SW 1271 (cell line): ENCODE measurements at regions not wholly inside any gene's neighbourhood (a gene's known extent, or its start where the extent isn't known, plus 50 kb on each side); places are given as distances from the start of the nearest gene placed in this dataset.

Experiments
- DNase-seq, 2 experiments: peaks; one replicate each; lab custom pipeline; 2025; lab: John Stamatoyannopoulos, UW

- peak in 1 of 2 experiments; percentile 73 for DNase-seq
These were observed 178.3 kb upstream of the KLF14 start for GRCh38 chr7:130912082-130912861.

- DNase-seq = peak; percentile 97 to 98
These were observed 179.0 kb upstream of the KLF14 start for GRCh38 chr7:130912862-130913638.

- DNase-seq = no peak
These were observed 179.9 kb upstream of the KLF14 start for GRCh38 chr7:130913639-130914553.

GRCh38 chr7:130914554-130915294 lies 180.7 kb upstream of the KLF14 start:
- DNase-seq = no peak

DNA sequence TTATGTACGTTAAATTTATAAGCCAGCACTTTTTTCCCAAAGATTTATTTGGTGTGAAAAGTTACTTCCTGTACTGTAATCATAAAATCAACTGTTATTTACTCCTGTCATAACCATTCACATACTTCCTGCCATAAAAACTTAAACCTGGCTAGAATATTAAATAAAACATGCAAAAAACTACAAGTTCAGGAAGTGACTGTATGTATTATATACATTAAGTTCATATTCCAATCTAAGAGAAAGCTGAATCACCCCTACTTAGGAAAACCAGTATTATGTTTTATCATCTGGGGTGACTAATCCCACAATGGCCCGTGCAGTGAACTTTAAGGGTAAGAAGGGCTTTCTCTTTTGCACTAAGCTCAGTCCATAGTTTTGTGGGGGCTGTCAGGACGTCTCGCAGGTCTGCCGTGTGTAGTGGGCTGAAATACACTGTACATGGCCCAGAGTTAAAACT lies 183.7 kb upstream of the KLF14 start:
- DNase-seq = no peak

DNA sequence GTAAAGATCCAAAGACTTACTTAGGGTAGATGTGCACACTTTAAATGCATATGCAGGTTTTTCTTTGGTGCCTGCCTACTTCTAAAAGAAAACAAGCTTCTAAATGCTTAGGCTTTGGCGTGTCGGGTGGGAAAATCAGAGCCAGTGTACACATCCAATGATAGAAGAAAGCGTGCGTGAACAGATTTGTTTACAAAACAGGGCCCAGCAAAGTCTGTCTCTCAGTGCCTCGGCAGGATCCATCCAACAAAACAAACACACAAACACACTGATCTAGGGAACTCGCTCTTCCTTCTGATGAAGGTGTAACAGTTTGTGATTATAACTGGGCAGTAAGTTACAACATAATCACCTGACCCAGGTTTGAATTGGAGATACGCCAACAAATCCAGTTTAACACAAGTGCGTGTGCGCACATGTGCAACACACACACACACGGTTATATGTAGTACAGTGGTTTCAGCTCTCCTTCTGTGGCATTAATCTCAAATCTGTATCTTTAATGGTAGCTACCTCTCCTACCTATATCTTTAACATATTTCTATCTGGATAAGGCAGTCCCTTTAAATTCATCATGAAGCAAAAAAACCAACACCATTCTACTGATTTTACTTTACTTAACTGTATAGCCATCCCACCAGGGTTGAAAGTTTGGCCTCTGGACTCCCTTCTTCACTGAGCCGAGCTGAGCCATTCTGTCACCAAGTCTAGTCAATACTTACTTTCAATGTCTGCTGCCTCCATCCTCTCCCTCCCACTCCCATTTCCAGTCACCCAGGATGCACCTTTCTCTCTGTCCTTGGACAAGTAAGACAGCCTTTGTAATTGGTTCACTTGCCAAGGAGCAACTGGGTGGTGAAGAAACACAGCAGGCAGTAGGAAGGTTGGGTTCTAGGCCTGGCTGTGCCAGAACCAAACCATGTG lies 184.4 kb upstream of the KLF14 start:
- DNase-seq = no peak

GRCh38 chr7:130919316-130920103 lies 185.5 kb upstream of the KLF14 start:
- DNase-seq = no peak

DNA sequence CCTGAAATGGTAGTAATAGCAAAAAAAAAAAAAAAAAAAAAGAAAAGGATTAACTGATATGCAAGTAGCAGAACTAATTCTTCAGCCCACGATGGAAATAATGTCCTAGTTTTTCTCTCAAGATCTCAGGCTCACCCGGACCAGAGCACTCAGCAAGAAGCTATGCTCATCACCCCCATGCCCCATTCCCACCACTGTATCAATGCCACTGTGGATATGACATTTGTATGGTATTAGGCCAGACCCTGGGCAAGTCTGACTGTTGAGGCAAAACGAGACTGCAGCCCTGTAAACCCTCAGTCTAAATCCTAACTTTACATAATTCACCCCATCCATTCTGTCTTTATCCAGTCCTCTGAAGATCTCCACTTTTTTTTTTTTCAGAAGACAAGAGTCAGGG lies 186.1 kb upstream of the KLF14 start:
- DNase-seq = no peak

- no peak for DNase-seq
These were observed 187.6 kb upstream of the KLF14 start for GRCh38 chr7:130921391-130922180.

- no peak for DNase-seq
These were observed 188.5 kb upstream of the KLF14 start for GRCh38 chr7:130922206-130923112.

- DNase-seq = no peak
These were observed 189.4 kb upstream of the KLF14 start for GRCh38 chr7:130923365-130923764.

DNA sequence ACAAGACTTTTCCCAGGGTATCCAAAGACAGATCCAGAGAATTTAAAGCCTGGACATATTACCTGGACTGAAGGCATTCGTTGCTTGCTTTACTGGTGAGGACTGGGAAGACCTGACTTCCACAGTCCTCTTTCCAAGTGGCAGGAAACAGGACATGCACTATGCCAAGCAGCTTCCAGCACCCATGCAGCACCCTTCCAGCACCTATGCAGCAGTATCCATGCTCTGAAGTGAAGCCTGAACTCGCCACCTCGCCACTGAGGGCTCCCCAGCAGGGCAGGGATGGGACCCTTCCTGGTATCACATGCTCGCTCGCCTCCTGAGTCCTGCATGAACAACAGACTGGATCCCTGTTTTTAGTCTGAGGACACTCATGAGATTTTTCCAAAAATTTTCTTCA lies 189.9 kb upstream of the KLF14 start:
- no peak for DNase-seq

DNA sequence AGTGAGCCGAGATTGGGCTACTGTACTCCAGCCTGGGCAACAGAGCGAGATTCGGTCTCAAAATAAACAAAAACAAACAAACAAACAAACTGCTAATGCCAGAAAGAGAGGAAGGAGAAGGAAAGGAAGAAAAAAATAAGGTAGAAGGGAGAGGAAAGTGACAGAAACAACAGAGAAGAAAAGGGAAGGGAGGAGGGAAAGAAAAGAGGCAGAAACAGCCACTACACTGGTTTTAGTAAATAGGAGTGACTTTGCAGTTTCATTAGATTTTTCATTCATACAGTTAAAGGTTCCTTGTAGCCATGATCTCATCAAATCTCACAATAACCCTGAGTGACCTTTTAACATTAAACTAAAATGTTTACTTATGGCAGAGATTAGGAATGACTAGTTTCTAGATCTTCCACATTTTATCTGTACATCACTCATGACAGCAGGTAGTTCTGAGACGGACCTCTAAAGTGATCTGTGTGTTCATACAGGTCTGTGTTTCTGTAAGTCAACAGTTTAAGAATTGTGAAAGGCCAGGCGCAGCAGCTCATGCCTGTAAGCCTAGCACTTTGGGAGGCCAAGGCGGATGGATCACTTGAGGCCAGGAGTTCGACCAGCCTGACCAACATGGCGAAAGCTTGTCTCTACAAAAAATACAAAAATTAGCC lies 191.3 kb upstream of the KLF14 start:
- DNase-seq = no peak

- no peak for DNase-seq
These were observed 192.1 kb upstream of the KLF14 start for GRCh38 chr7:130926001-130926691.

DNA sequence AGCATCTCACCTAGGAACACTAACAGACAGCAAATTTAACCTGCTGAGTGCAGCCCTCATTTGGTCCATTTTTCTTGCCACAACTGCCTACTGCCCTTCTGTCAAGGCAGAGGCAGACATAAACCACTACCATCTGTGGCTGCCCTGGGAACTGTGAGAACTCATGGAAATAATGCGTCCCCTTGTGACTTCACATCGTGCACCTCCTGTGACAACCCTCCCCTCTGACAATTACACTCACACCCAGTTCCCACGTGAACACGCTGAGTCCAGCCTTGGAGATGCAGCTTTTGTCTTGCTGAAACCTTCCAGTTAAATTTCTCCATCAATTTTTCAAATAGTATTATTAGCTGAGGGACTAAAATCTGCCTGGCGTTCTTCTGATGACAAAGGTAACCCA lies 193.1 kb upstream of the KLF14 start:
- DNase-seq = no peak

DNA sequence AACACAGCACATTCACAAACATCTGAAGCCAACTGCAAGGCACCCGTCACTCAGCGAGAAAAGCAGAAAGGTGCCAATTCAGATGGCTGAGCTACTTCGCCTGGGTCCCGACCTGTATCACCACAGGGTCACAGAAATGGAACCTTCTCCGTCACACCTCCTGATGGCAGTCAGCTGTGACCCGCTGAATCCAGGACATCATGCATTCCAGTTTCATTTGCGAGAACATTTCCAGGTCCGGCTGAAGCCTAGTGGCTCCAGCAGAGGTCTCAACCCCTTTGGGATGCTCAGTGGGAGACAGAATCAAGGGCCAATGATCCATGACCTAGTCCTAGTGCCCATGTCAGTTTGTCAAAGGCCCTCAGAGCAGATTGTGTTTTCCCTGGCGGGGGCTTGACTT lies 193.6 kb upstream of the KLF14 start:
- DNase-seq = no peak
